ENCODE measurements at regions not wholly inside any gene's neighbourhood (a gene's known extent, or its start where the extent isn't known, plus 50 kb on each side); places are given as distances from the start of the nearest gene placed in this dataset.

DNA sequence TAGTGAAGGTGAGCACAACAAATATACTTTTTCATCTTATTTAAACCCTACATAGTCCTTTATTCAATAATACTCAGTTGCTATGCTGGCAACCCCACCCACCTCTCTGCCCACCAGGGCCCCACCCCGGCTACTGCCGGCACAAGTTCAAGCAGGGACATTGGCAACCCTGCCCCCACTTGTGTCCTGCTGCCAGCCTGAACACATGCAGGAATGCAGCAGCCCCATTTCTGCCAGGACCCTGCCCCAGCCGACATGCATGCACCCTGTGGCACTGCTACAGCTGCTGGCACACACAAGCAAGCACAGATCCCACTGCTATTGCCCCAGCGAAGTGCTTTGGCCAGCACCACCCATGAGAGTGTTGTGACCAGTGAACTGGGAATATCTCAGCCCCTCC lies 289.8 kb downstream of the COG6 start:
- Histone ChIP-seq H3K36me3 (ENCODE audit: control insufficient read depth, insufficient read depth, low read length) (no peaks in the 10 kb centered on the region), H3K9me3 (no peaks in the 10 kb centered on the region), H3K4me1 (no peaks in the 10 kb centered on the region), H3K4me3 (ENCODE audit: low read depth, low read length) (no peak overlapping the region), H3K27me3 (replicated peaks; ENCODE audit: control insufficient read depth, insufficient read depth, low read length) (no peaks in the 10 kb centered on the region)
- Mint-ChIP-seq H3K36me3 (ENCODE audit: insufficient read depth, unreplicated experiment) (peaks cover 6% of the 10 kb centered on the region), H3K4me1 (ENCODE audit: low read depth, unreplicated experiment) (peaks cover 12% of the 10 kb centered on the region), H3K27ac (ENCODE audit: unreplicated experiment) (no peak overlapping the region), H3K27me3 (ENCODE audit: insufficient read depth, unreplicated experiment) (peaks cover 32% of the 10 kb centered on the region), H3K4me3 (ENCODE audit: unreplicated experiment) (no peak overlapping the region), H3K9me3 (ENCODE audit: unreplicated experiment) (no peaks in the 10 kb centered on the region)
- no TSS peak for BruUV-seq (replicated peaks)
- no peak for DNase-seq
- TF ChIP-seq, protein P1, sequence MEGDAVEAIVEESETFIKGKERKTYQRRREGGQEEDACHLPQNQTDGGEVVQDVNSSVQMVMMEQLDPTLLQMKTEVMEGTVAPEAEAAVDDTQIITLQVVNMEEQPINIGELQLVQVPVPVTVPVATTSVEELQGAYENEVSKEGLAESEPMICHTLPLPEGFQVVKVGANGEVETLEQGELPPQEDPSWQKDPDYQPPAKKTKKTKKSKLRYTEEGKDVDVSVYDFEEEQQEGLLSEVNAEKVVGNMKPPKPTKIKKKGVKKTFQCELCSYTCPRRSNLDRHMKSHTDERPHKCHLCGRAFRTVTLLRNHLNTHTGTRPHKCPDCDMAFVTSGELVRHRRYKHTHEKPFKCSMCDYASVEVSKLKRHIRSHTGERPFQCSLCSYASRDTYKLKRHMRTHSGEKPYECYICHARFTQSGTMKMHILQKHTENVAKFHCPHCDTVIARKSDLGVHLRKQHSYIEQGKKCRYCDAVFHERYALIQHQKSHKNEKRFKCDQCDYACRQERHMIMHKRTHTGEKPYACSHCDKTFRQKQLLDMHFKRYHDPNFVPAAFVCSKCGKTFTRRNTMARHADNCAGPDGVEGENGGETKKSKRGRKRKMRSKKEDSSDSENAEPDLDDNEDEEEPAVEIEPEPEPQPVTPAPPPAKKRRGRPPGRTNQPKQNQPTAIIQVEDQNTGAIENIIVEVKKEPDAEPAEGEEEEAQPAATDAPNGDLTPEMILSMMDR (IDR thresholded peaks at IDR 0.05; ENCODE audit: insufficient read depth in 1 of 2, low read depth in 1 of 2, low read length in 1 of 2, severe bottlenecking in 1 of 2, unreplicated experiment in 1 of 2) = no peak
- POLR2A ChIA-PET = no interaction called here
- CTCF ChIA-PET = no interaction called here
- intact Hi-C loops (cut with micrococcal nuclease; ENCODE audit: unreplicated experiment) = no loop called here

GRCh38 chr13:39946769-39947168 lies 291.3 kb downstream of the COG6 start:
- H3K36me3 ChIP-seq (ENCODE audit: control insufficient read depth, insufficient read depth, low read length) = no peaks in the 10 kb centered on the region
- Mint-ChIP-seq H3K27me3 (ENCODE audit: insufficient read depth, unreplicated experiment) (peaks cover 28% of the 10 kb centered on the region), H3K27ac (ENCODE audit: unreplicated experiment) (no peak overlapping the region), H3K36me3 (ENCODE audit: insufficient read depth, unreplicated experiment) (peaks cover 6% of the 10 kb centered on the region), H3K4me1 (ENCODE audit: low read depth, unreplicated experiment) (peaks cover 12% of the 10 kb centered on the region), H3K9me3 (ENCODE audit: unreplicated experiment) (no peaks in the 10 kb centered on the region), H3K4me3 (ENCODE audit: unreplicated experiment) (no peak overlapping the region)
- DNase-seq = no peak
- TF ChIP-seq, protein P1 (IDR thresholded peaks at IDR 0.05; ENCODE audit: insufficient read depth in 1 of 2, low read depth in 1 of 2, low read length in 1 of 2, severe bottlenecking in 1 of 2, unreplicated experiment in 1 of 2) = no peak
- no peaks in the 10 kb centered on the region for H3K27me3 ChIP-seq (replicated peaks; ENCODE audit: control insufficient read depth, insufficient read depth, low read length)
- no TSS peak for BruUV-seq (replicated peaks)
- H3K4me1 ChIP-seq = no peaks in the 10 kb centered on the region
- H3K9me3 ChIP-seq = no peaks in the 10 kb centered on the region
- ChIA-PET CTCF (no interaction called here), POLR2A (no interaction called here)
- intact Hi-C loops (cut with micrococcal nuclease; ENCODE audit: unreplicated experiment) = no loop called here
- no peak overlapping the region for H3K4me3 ChIP-seq (ENCODE audit: low read depth, low read length)

DNA sequence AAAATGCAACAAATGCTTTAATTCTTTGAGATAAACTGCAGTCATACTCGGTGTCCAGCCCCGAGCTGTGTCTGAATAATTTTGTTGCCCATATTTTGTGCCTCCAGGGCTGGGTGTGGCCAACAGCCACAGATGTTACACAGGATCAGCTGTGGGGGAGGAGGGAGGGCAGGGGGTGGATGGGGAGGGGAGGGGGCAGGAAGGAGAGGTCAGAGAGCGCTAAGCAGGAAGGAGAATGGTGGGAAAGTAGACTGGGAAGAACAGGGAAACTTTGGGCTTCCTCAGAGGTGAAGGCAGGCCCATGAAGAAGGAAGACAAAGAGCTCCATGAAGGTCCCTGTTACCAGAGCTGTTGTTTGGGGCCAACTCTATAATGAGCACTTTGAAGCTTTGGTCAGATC lies 295.8 kb downstream of the COG6 start:
- Mint-ChIP-seq H3K9me3 (ENCODE audit: unreplicated experiment) (no peaks in the 10 kb centered on the region), H3K4me3 (ENCODE audit: unreplicated experiment) (no peak overlapping the region), H3K27ac (ENCODE audit: unreplicated experiment) (no peak overlapping the region), H3K27me3 (ENCODE audit: insufficient read depth, unreplicated experiment) (peaks cover 15% of the 10 kb centered on the region), H3K36me3 (ENCODE audit: insufficient read depth, unreplicated experiment) (peaks cover 6% of the 10 kb centered on the region), H3K4me1 (ENCODE audit: low read depth, unreplicated experiment) (no peaks in the 10 kb centered on the region)
- no peak for DNase-seq
- ChIA-PET POLR2A (no interaction called here), CTCF (interaction anchor here (2.8 kb wide), 1 partner anchor 9 kb away, joined by 7 read pairs; no protein-coding TSS in a partner anchor)
- Histone ChIP-seq H3K36me3 (ENCODE audit: control insufficient read depth, insufficient read depth, low read length) (no peaks in the 10 kb centered on the region), H3K9me3 (no peaks in the 10 kb centered on the region), H3K4me1 (no peaks in the 10 kb centered on the region), H3K4me3 (ENCODE audit: low read depth, low read length) (no peak overlapping the region), H3K27me3 (replicated peaks; ENCODE audit: control insufficient read depth, insufficient read depth, low read length) (no peaks in the 10 kb centered on the region)
- BruUV-seq (replicated peaks) = no TSS peak
- intact Hi-C loops (cut with micrococcal nuclease; ENCODE audit: unreplicated experiment) = no loop called here
- TF ChIP-seq, protein P1 (IDR thresholded peaks at IDR 0.05; ENCODE audit: insufficient read depth in 1 of 2, low read depth in 1 of 2, low read length in 1 of 2, severe bottlenecking in 1 of 2, unreplicated experiment in 1 of 2) = no peak

Data from Caco-2 (cell line).